Neural cell (in vitro differentiated cells): ENCODE measurements at regions not wholly inside any gene's neighbourhood (a gene's known extent, or its start where the extent isn't known, plus 50 kb on each side); places are given as distances from the start of the nearest gene placed in this dataset.

Source experiments
- H2AFZ ChIP-seq: fragments of 200-600, 300-800 bp; sonication (generic), shearing (Covaris generic); 2 replicates; pipeline ENCODE4 v1.6.0; 2014; ENCODE audit warnings: low read depth, mild to moderate bottlenecking, antibody characterized with exemption, low read length, moderate library complexity
- H3F3A ChIP-seq: fragments of 200-600 bp; shearing (Covaris generic); 2 replicates; pipeline ENCODE4 v1.6.1; 2016; ENCODE audit warnings: mild to moderate bottlenecking, moderate library complexity, mixed read lengths, antibody characterized with exemption, low read length; ENCODE audit not compliant: insufficient read depth, poor library complexity, severe bottlenecking
- H3K27ac ChIP-seq: fragments of 200-600, 300-800 bp; sonication (generic), shearing (Covaris generic); 2 replicates; pipeline ENCODE4 v1.5.1; 2014; ENCODE audit warnings: mild to moderate bottlenecking, low read length, moderate library complexity
- H3K27me3 ChIP-seq: fragments of 300-800, 200-600 bp; sonication (generic), shearing (Covaris generic); 2 replicates; pipeline ENCODE4 v1.6.0; 2014; ENCODE audit warnings: mild to moderate bottlenecking, low read depth, low read length, moderate library complexity; ENCODE audit not compliant: insufficient read depth
- H3K36me3 ChIP-seq: fragments of 300-800, 200-600 bp; sonication (generic), shearing (Covaris generic); 2 replicates; pipeline ENCODE4 v1.5.1; 2014; ENCODE audit warnings: mild to moderate bottlenecking, antibody characterized with exemption, low read length, moderate library complexity; ENCODE audit not compliant: insufficient read depth
- H3K4me2 ChIP-seq: fragments of 300-800, 200-600 bp; sonication (generic), shearing (Covaris generic); 2 replicates; pipeline ENCODE4 v1.6.0; 2014; ENCODE audit warnings: mild to moderate bottlenecking, low read length
- H3K4me3 ChIP-seq: fragments of 300-800, 200-600 bp; sonication (generic), shearing (Covaris generic); 2 replicates; pipeline ENCODE4 v1.5.1; 2014; ENCODE audit warnings: mild to moderate bottlenecking, low read length, moderate library complexity
- H3K79me2 ChIP-seq: fragments of 200-600 bp; shearing (Covaris generic); replicated peaks from 2 replicates; pipeline ENCODE4 v1.6.0; 2014; ENCODE audit warnings: mild to moderate bottlenecking, low read length, moderate library complexity; ENCODE audit not compliant: insufficient read depth
- H3K9ac ChIP-seq: fragments of 300-800, 200-600 bp; sonication (generic), shearing (Covaris generic); 2 replicates; pipeline ENCODE4 v1.6.1; 2016; ENCODE audit warnings: mild to moderate bottlenecking, low read length, mixed read lengths
- H3K9me2 ChIP-seq: fragments of 200-600 bp; shearing (Covaris generic); 2 replicates; pipeline ENCODE4 v1.6.1; 2016; ENCODE audit warnings: mild to moderate bottlenecking, low read length, mixed read lengths; ENCODE audit not compliant: insufficient read depth
- H3K9me3 ChIP-seq: fragments of 200-600, 300-800 bp; sonication (generic), shearing (Covaris generic); 2 replicates; pipeline ENCODE4 v1.6.1; 2016; ENCODE audit warnings: mild to moderate bottlenecking, mixed run types, low read length, moderate library complexity, mixed read lengths
- H4K20me1 ChIP-seq: fragments of 200-600 bp; shearing (Covaris generic); 2 replicates; pipeline ENCODE4 v1.6.1; 2016; ENCODE audit warnings: mild to moderate bottlenecking, mixed run types; ENCODE audit not compliant: insufficient read depth
- CTCF ChIP-seq: fragments of 450-650 bp; IDR thresholded peaks from 2 replicates; pipeline ENCODE4 v1.5.1; 2014; ENCODE audit warnings: antibody characterized with exemption, mild to moderate bottlenecking, moderate library complexity; ENCODE audit not compliant: poor library complexity, severe bottlenecking
- EP300 ChIP-seq: fragments of 450-650 bp; conservative IDR thresholded peaks from 2 replicates; pipeline ENCODE4 v1.6.1; 2014; ENCODE audit warnings: antibody characterized with exemption, mild to moderate bottlenecking, moderate library complexity; ENCODE audit not compliant: poor library complexity, severe bottlenecking
- EZH2 ChIP-seq: fragments of 200-600, 300-800 bp; shearing (Covaris generic), sonication (generic); IDR thresholded peaks from 2 replicates; pipeline ENCODE4 v1.6.1; 2014; ENCODE audit warnings: antibody characterized with exemption, low read length, borderline replicate concordance, mild to moderate bottlenecking; ENCODE audit not compliant: insufficient read depth, poor library complexity, severe bottlenecking
- MXI1 ChIP-seq: fragments of 450-650 bp; conservative IDR thresholded peaks from 2 replicates; pipeline ENCODE4 v1.6.1; 2014; ENCODE audit warnings: antibody characterized with exemption, mild to moderate bottlenecking; ENCODE audit not compliant: poor library complexity, severe bottlenecking
- POLR2AphosphoS5 ChIP-seq: IDR thresholded peaks from 2 replicates; pipeline ENCODE4 v1.6.1; 2012
- RAD21 ChIP-seq: fragments of 450-650 bp; conservative IDR thresholded peaks from 2 replicates; pipeline ENCODE4 v1.6.1; 2014; ENCODE audit warnings: antibody characterized with exemption, mild to moderate bottlenecking, moderate library complexity
- SMC3 ChIP-seq: fragments of 450-650 bp; conservative IDR thresholded peaks from 2 replicates; pipeline ENCODE4 v1.6.1; 2014; ENCODE audit warnings: antibody characterized with exemption, mild to moderate bottlenecking, moderate library complexity; ENCODE audit not compliant: poor library complexity
- TAF1 ChIP-seq: IDR thresholded peaks from 2 replicates; pipeline ENCODE4 v1.6.1; 2012; ENCODE audit warnings: low read depth
- TF ChIP-seq, protein P1 (sequence below): IDR thresholded peaks from 2 replicates; pipeline ENCODE4 v1.6.1; 2012; ENCODE audit warnings: borderline replicate concordance

DNA sequence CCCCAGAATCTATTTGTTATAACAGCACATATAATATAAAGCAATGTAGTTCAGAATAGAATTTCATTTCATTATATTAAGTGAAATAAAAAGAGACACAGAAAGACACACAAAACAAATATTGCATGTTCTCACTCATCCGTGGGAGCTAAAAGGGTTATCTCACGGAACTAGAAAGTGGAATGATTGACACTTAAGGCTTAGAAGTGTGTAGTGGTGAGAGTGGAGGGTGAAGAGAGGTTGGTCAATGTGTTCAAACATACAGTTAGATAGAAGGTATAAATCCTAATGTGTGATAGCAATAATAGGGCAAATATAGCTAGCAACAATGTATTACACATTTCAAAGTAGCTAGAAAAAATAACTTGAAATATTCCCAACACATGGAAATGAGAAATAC lies 1001.7 kb upstream of the TMPRSS15 start:
- Histone ChIP-seq H3K9ac (no peak overlapping the region), H3K27ac (no peak overlapping the region), H3K79me2 (no peaks in the 10 kb centered on the region), H3K4me2 (no peak overlapping the region), H2AFZ (no peak overlapping the region), H3K9me3 (no peaks in the 10 kb centered on the region), H4K20me1 (no peaks in the 10 kb centered on the region), H3K36me3 (no peaks in the 10 kb centered on the region), H3F3A (no peaks in the 10 kb centered on the region), H3K9me2 (no peaks in the 10 kb centered on the region), H3K27me3 (no peaks in the 10 kb centered on the region), H3K4me3 (no peak overlapping the region)
- TF ChIP-seq EP300 (no peak), TAF1 (no peak), CTCF (no peak), SMC3 (no peak)

DNA sequence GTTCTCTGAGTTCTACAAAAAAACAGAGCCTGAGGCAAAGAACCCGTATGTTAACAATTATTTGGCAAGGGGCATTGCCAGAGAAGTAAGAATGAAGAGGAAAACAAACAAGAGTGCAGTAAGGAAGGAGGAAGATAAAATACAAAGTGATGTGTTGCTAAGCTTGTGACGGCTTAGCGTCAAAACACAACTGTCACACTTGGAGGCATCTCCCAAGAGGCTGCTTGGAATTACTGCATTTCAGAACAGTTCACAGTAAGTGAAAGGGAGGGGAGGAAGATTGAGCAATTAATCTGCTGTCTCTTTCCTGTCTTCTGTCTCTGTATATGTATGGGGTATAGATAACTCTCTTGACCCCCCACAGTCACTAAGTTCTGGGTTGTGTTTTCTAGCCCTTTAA lies 1017.0 kb upstream of the TMPRSS15 start:
- Histone ChIP-seq H3K4me2 (no peak overlapping the region), H3K79me2 (no peaks in the 10 kb centered on the region), H3K9ac (no peak overlapping the region), H3K9me2 (no peaks in the 10 kb centered on the region), H3K27ac (no peak overlapping the region), H3K36me3 (no peaks in the 10 kb centered on the region), H3F3A (no peaks in the 10 kb centered on the region), H3K27me3 (no peaks in the 10 kb centered on the region), H4K20me1 (no peaks in the 10 kb centered on the region), H2AFZ (no peak overlapping the region), H3K9me3 (peaks cover 5% of the 10 kb centered on the region), H3K4me3 (no peak overlapping the region)
- TF ChIP-seq RAD21 (no peak), TAF1 (no peak), EP300 (peak; percentile 98), POLR2AphosphoS5 (peak; percentile 99), MXI1 (no peak), SMC3 (no peak), EZH2 (no peak)
- TF ChIP-seq, protein P1, sequence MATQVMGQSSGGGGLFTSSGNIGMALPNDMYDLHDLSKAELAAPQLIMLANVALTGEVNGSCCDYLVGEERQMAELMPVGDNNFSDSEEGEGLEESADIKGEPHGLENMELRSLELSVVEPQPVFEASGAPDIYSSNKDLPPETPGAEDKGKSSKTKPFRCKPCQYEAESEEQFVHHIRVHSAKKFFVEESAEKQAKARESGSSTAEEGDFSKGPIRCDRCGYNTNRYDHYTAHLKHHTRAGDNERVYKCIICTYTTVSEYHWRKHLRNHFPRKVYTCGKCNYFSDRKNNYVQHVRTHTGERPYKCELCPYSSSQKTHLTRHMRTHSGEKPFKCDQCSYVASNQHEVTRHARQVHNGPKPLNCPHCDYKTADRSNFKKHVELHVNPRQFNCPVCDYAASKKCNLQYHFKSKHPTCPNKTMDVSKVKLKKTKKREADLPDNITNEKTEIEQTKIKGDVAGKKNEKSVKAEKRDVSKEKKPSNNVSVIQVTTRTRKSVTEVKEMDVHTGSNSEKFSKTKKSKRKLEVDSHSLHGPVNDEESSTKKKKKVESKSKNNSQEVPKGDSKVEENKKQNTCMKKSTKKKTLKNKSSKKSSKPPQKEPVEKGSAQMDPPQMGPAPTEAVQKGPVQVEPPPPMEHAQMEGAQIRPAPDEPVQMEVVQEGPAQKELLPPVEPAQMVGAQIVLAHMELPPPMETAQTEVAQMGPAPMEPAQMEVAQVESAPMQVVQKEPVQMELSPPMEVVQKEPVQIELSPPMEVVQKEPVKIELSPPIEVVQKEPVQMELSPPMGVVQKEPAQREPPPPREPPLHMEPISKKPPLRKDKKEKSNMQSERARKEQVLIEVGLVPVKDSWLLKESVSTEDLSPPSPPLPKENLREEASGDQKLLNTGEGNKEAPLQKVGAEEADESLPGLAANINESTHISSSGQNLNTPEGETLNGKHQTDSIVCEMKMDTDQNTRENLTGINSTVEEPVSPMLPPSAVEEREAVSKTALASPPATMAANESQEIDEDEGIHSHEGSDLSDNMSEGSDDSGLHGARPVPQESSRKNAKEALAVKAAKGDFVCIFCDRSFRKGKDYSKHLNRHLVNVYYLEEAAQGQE, result peak; percentile 73

GRCh38 chr21:19433623-19434022 lies 1030.0 kb upstream of the TMPRSS15 start:
- Histone ChIP-seq H3K9ac (no peak overlapping the region), H3K27ac (no peak overlapping the region), H3K9me2 (no peaks in the 10 kb centered on the region), H4K20me1 (no peaks in the 10 kb centered on the region), H3F3A (no peaks in the 10 kb centered on the region), H3K36me3 (no peaks in the 10 kb centered on the region), H3K4me2 (no peak overlapping the region), H3K27me3 (no peaks in the 10 kb centered on the region), H3K4me3 (no peak overlapping the region), H3K9me3 (no peaks in the 10 kb centered on the region), H3K79me2 (no peaks in the 10 kb centered on the region), H2AFZ (no peak overlapping the region)
- TF ChIP-seq RAD21 (no peak), EP300 (no peak), POLR2AphosphoS5 (no peak), TAF1 (no peak), MXI1 (no peak), CTCF (no peak), SMC3 (no peak), EZH2 (no peak)
- TF ChIP-seq, protein P1, result no peak
